RWPE1 (cell line): ENCODE measurements at regions not wholly inside any gene's neighbourhood (a gene's known extent, or its start where the extent isn't known, plus 50 kb on each side); places are given as distances from the start of the nearest gene placed in this dataset.

Source experiments
- CTCF ChIA-PET: fragments of 350-600 bp; sonication (Branson Sonifier 250); formaldehyde crosslinking; extraction: SDS; loops from one replicate; lab custom pipeline; 2021; lab: Yijun Ruan, JAX
- POLR2A ChIA-PET: fragments of 400-600 bp; formaldehyde crosslinking; extraction: SDS; loops from one replicate; lab custom pipeline; 2020; ENCODE audit warnings: antibody characterized with exemption; ENCODE audit not compliant: low non-redundant PET; lab: Yijun Ruan, JAX
- DNase-seq: peaks from one replicate; pipeline ENCODE4 v3.0.0; 2012; ENCODE audit warnings: low spot score
- H3K27ac ChIP-seq: fragments of 450-650 bp; 2 replicates; pipeline ENCODE4 v1.5.1; 2017
- TF ChIP-seq, protein P1 (sequence below): fragments of 450-650 bp; conservative IDR thresholded peaks from 2 replicates; pipeline ENCODE4 v1.5.1; 2017; ENCODE audit warnings: low read depth, mild to moderate bottlenecking

DNA sequence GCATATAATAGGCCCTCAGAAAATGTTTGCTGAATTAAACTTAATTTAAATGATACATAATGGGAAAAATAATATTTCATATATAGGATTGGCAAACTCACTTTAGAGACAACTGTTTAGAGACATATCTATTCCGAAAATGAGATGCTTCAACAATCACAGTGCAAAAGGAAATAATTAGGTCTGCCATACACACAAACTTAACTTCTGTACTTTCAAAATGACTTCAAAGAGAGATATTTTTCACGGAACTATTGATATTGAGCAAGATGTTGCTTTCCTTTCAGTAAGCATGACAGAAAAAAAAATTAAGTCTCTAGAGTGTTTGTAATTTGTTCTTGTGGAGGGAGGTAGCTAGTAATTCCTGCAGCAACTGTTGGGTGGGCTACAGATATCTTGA, 769.5 kb downstream of the TUSC7 start:
- no peak for DNase-seq
- CTCF ChIA-PET, result no interaction called here
- TF ChIP-seq, protein P1, sequence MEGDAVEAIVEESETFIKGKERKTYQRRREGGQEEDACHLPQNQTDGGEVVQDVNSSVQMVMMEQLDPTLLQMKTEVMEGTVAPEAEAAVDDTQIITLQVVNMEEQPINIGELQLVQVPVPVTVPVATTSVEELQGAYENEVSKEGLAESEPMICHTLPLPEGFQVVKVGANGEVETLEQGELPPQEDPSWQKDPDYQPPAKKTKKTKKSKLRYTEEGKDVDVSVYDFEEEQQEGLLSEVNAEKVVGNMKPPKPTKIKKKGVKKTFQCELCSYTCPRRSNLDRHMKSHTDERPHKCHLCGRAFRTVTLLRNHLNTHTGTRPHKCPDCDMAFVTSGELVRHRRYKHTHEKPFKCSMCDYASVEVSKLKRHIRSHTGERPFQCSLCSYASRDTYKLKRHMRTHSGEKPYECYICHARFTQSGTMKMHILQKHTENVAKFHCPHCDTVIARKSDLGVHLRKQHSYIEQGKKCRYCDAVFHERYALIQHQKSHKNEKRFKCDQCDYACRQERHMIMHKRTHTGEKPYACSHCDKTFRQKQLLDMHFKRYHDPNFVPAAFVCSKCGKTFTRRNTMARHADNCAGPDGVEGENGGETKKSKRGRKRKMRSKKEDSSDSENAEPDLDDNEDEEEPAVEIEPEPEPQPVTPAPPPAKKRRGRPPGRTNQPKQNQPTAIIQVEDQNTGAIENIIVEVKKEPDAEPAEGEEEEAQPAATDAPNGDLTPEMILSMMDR, result no peak
- no peak overlapping the region for H3K27ac ChIP-seq
- POLR2A ChIA-PET, result no interaction called here

DNA sequence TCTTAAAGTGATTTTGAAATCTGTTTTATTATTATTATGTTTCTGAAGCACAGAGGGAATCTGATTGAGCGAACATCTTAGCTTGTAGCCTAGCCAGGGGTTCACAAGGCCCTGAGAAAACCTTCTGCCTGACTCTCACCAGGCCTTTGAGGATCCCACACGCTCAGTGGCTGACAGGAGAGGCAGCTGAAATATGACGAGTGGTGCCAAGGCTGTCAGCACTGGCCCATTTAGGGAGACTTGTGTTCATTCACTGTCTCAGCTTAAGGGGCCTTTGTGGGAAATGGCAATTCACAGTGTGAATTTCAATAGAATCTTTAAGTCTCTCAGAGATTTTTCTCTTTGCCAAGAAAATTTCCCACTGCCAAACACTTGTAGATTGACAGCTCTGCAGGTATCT, 770.9 kb downstream of the TUSC7 start:
- ChIA-PET CTCF (no interaction called here), POLR2A (no interaction called here)
- no peak for DNase-seq
- TF ChIP-seq, protein P1, result no peak
- H3K27ac ChIP-seq, result no peak overlapping the region

DNA sequence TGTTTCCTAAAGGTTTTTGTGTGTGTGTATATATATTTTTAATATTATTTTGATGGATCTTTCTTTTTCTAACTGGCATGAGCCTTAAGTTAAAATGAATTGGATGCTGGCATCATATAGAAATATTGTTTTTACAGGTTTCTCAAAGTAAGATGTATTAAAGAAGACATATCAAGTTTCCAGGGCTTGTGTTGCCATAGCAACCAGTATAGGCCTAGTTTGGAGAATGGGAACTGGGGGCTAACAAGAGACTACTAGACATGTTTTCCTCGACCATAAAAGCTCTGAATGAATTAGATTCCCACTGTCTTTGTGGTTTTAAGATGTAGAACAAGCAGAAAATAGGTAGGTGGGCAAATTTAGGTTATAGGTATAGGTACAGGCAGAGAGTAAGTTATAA, 771.4 kb downstream of the TUSC7 start:
- TF ChIP-seq, protein P1, result no peak
- DNase-seq, result no peak
- ChIA-PET POLR2A (no interaction called here), CTCF (no interaction called here)
- H3K27ac ChIP-seq, result no peak overlapping the region

DNA sequence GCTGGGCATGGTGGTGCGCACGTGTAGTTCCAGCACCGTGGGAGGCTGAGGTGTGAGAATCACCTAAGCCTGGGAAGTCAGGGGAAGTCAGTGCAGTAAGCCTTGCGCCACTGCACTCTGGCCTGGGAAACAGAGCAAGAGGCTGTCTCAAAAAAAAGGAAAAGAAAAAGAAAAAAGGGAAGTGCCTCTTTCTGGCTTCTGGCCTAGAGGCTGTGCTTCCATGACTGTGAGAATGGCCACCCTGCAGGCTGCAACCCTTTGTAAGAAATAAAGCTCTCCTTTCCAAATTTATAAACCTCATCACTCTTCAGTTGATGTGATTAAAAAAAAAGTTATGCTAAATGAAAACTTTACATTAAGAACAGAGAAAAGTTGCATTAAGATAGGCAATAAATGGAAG, 774.3 kb downstream of the TUSC7 start:
- no peak for DNase-seq
- CTCF ChIA-PET, result no interaction called here
- POLR2A ChIA-PET, result no interaction called here
- no peak overlapping the region for H3K27ac ChIP-seq
- TF ChIP-seq, protein P1, result no peak

DNA sequence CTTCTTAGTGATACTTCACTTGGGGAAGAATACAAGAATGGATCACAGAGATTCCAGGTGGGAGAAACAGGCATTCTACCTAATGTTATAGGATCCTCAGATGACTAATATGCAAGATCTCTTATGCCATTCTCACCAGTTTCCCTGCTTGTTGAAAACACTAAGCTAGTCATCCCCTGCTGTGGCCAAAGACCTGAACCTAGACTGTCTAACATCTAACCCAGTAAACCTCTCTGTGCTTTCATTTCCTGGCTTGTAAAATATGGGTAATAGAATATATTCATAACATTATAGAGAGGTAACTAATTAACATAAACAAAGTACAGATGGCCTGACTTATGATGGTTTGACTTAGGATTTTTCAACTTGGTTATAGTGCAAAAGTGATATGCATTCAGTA, 776.3 kb downstream of the TUSC7 start:
- H3K27ac ChIP-seq, result no peak overlapping the region
- TF ChIP-seq, protein P1, result no peak
- ChIA-PET POLR2A (no interaction called here), CTCF (no interaction called here)
- DNase-seq, result no peak

DNA sequence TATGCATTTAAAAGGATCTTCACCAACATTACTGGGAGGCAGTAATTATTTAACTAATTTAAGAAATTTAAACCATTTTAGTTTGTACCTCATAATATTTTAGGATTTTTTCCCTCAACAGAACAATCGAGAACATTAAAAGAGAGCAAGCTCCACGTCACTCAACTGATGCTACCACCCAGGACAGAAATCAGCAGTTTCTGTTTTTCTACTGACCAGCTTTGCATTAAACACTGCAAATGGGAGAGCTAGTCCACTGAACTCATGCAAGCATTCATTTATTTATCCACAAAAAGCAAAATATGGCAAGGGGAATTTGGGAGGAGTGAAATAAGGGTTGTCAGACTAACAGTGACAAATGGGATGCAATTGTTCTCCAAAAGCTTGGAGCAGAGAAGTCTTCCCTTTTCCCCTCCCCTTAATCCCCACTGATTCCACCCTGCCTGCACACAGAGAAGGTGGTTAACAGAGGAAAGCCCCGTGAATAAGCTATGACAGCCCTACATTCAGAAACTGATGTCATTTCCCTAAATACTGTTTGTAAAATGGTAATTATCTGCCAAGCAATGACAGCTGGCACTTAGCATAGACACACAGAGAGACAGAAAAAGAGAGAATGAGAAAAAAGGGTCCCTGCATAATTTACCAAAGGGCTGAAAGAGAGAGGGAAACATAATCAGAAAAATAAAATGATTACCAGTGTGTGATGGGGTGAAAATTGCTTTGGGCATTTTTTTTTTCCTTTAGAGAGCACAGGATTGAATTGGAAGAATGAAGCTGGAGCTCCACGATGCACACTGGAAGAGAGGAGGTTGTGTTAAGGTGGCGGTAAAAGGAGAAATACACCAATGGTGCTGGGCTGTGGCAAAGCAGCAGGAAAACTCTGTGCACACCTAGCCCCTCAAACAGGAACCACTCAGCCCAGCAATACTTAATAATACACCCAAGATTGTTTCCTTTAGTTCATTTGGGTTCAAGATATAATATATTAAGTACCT, 777.4 kb downstream of the TUSC7 start:
- TF ChIP-seq, protein P1, result no peak
- H3K27ac ChIP-seq, result no peak overlapping the region
- ChIA-PET POLR2A (no interaction called here), CTCF (interaction anchor here (0.5 to 0.6 kb wide), 2 partner anchors 334 to 369 kb away, joined by 4 read pairs; no protein-coding TSS in a partner anchor)
- no peak for DNase-seq
